ENCODE measurements at regions not wholly inside any gene's neighbourhood (a gene's known extent, or its start where the extent isn't known, plus 50 kb on each side); places are given as distances from the start of the nearest gene placed in this dataset.
"Not testable (repeated sequence)": the region's sequence is repeated elsewhere in the genome, so short reads cannot be mapped to it uniquely, and the experiment has no call there.

DNA sequence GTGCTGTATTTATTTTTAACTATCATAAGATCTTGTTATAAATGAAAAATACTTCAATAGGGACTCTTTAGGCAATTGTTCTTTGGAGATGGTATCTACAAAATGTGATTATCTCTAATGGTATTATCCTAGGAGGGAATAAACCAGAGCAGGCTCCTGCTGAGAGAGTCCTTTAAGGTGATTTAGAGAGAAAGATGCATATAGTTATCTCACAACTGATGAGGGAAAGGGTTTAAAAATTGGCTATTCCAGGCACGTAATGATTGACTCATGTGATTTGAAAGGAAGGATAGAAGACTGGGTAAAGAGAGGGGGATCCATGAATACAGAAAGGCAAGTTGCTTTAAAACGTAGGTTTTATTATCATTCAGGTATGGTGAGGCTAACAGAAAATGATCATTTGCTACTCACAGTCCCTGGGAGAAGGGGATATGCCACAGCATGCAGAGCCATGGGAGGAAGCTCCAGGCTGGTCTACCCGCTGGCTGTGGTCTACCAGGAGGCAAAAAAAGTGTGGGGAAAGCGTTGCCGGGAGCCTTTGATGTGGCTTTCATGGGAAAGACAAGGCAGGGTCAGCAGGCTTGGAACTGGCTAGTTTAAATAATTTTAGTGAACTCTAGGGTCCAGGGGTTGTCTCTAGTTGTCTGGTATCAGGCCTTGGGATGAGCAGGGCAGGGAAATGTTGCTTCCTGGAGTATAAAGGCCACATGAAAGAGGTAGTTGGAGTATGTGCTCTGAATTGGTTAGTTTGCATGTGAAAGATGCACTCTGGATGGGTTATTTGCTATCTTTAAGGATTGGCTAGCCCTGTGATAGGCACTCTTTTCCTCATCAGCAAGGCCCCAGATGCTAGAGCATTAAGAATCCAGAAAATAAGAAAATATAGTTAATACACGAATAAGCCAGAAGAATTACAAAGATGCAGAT lies 798.4 kb upstream of the GRM7 start:
- Histone ChIP-seq H3K36me3 (no peaks in the 10 kb centered on the region), H3K27ac (no peak overlapping the region), H3K4me3 (no peak overlapping the region), H3K9me3 (no peaks in the 10 kb centered on the region), H3K27me3 (no peaks in the 10 kb centered on the region), H3K4me1 (no peaks in the 10 kb centered on the region)
- TF ChIP-seq, protein P1, sequence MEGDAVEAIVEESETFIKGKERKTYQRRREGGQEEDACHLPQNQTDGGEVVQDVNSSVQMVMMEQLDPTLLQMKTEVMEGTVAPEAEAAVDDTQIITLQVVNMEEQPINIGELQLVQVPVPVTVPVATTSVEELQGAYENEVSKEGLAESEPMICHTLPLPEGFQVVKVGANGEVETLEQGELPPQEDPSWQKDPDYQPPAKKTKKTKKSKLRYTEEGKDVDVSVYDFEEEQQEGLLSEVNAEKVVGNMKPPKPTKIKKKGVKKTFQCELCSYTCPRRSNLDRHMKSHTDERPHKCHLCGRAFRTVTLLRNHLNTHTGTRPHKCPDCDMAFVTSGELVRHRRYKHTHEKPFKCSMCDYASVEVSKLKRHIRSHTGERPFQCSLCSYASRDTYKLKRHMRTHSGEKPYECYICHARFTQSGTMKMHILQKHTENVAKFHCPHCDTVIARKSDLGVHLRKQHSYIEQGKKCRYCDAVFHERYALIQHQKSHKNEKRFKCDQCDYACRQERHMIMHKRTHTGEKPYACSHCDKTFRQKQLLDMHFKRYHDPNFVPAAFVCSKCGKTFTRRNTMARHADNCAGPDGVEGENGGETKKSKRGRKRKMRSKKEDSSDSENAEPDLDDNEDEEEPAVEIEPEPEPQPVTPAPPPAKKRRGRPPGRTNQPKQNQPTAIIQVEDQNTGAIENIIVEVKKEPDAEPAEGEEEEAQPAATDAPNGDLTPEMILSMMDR (IDR thresholded peaks at IDR 0.05): no peak
- no peak for TF ChIP-seq POLR2A (IDR thresholded peaks at IDR 0.05)
- no peak for DNase-seq

- TF ChIP-seq POLR2A (IDR thresholded peaks at IDR 0.05): no peak
- TF ChIP-seq, protein P1 (IDR thresholded peaks at IDR 0.05): no peak
- H3K4me1 ChIP-seq: no peaks in the 10 kb centered on the region
- H3K4me3 ChIP-seq: no peak overlapping the region
- no peaks in the 10 kb centered on the region for H3K9me3 ChIP-seq
- no peaks in the 10 kb centered on the region for H3K36me3 ChIP-seq
- no peak overlapping the region for H3K27ac ChIP-seq
- no peaks in the 10 kb centered on the region for H3K27me3 ChIP-seq
- DNase-seq: no peak
These were observed 794.5 kb upstream of the GRM7 start for GRCh38 chr3:6066397-6066796.

- not testable (repeated sequence) for H3K4me3 ChIP-seq, H3K9me3 ChIP-seq, H3K27me3 ChIP-seq, H3K27ac ChIP-seq, DNase-seq, H3K4me1 ChIP-seq, H3K36me3 ChIP-seq
These were observed 793.9 kb upstream of the GRM7 start for GRCh38 chr3:6066868-6067578.

DNA sequence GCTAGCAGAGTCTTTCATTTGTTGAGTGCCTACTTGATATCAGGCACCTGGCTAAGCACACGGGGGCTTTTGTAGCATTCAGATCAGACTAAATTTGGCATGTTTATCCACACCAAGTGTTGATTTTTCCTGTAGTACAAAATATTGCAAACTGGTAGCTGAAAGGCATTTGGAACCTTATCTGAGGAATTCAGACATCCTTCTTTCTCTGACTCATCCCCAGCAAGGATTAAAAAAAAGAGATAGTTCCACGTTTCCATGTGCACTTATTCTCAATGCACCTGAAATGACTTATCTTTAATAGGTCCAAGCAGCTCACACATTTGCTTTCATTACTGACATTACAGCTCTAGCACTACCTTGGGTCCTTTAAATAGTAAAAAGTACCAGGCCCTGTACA lies 786.0 kb upstream of the GRM7 start:
- H3K4me3 ChIP-seq: no peak overlapping the region
- H3K27ac ChIP-seq: no peak overlapping the region
- no peak for DNase-seq
- H3K9me3 ChIP-seq: no peaks in the 10 kb centered on the region
- H3K27me3 ChIP-seq: no peaks in the 10 kb centered on the region
- no peaks in the 10 kb centered on the region for H3K36me3 ChIP-seq
- TF ChIP-seq, protein P1 (IDR thresholded peaks at IDR 0.05): no peak
- TF ChIP-seq POLR2A (IDR thresholded peaks at IDR 0.05): no peak
- no peaks in the 10 kb centered on the region for H3K4me1 ChIP-seq

DNA sequence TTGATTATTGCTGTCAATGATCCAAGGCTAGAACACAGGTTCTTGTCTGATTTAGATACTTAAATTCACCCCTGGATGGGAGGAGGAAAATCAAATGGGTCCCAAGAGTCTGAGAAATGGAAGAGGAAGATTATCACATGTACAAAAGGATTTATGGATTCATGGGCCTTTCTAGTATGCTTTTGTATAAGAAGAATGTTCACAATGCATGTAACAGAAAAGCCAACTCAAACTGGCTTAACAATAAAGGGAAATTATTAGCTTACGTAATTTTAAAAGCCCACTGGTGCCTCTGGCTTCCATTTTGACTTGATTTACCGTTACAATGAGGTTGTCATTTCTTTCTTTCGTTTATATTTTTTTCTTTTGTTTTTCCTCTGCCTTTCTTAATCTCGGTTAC lies 782.5 kb upstream of the GRM7 start:
- Histone ChIP-seq H3K27me3 (no peaks in the 10 kb centered on the region), H3K4me1 (no peaks in the 10 kb centered on the region), H3K9me3 (no peaks in the 10 kb centered on the region), H3K4me3 (no peak overlapping the region), H3K27ac (no peak overlapping the region), H3K36me3 (no peaks in the 10 kb centered on the region)
- TF ChIP-seq, protein P1 (IDR thresholded peaks at IDR 0.05): no peak
- TF ChIP-seq POLR2A (IDR thresholded peaks at IDR 0.05): no peak
- no peak for DNase-seq

DNA sequence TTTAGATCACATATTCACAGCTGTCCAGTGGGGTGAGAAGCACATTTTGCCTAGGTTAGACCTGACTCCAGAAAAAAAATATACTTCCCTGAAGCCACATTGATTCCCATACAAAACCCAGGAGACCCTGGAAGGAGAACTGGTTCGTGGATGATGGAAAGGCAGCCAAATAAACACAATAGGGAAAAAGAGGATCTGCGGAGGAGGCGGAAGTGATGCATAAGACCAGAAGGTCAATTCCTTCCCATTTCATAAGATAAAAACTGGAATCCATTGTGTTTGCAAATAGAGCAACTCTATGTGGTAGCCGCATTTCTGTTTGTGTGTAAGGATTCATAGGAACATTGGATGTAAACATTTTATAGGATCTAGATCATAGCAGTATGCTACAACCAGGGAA lies 781.9 kb upstream of the GRM7 start:
- Histone ChIP-seq H3K27ac (no peak overlapping the region), H3K4me3 (no peak overlapping the region), H3K36me3 (no peaks in the 10 kb centered on the region), H3K9me3 (no peaks in the 10 kb centered on the region), H3K4me1 (no peaks in the 10 kb centered on the region), H3K27me3 (no peaks in the 10 kb centered on the region)
- no peak for DNase-seq
- TF ChIP-seq, protein P1 (IDR thresholded peaks at IDR 0.05): no peak
- no peak for TF ChIP-seq POLR2A (IDR thresholded peaks at IDR 0.05)

Data from Peyer's patch (tissue), 4 donors.